Smooth muscle cell (in vitro differentiated cells): ENCODE measurements at regions not wholly inside any gene's neighbourhood (a gene's known extent, or its start where the extent isn't known, plus 50 kb on each side); places are given as distances from the start of the nearest gene placed in this dataset.

Experiments
- DNase-seq: peaks from one replicate; lab custom pipeline; 2025; ENCODE audit not compliant: unreplicated experiment; lab: John Stamatoyannopoulos, UW
- H2AFZ ChIP-seq: fragments of 200-600 bp; sonication (generic); 2 replicates; pipeline ENCODE4 v1.6.0; 2016; ENCODE audit warnings: antibody characterized with exemption, low read depth, mild to moderate bottlenecking
- H3F3A ChIP-seq: fragments of 200-600 bp; sonication (generic); 2 replicates; pipeline ENCODE4 v1.6.0; 2017; ENCODE audit warnings: antibody characterized with exemption, low read depth
- H3K27ac ChIP-seq: fragments of 200-600 bp; sonication (generic); 2 replicates; pipeline ENCODE4 v1.5.1; 2016; ENCODE audit warnings: low read depth, mild to moderate bottlenecking
- H3K27me3 ChIP-seq: fragments of 200-600 bp; sonication (generic); 2 replicates; pipeline ENCODE4 v1.6.1; 2016; ENCODE audit warnings: low read depth, mild to moderate bottlenecking
- H3K36me3 ChIP-seq: fragments of 200-600 bp; sonication (generic); 2 replicates; pipeline ENCODE4 v1.5.1; 2016; ENCODE audit warnings: low read depth
- H3K4me1 ChIP-seq: fragments of 200-600 bp; sonication (generic); 2 replicates; pipeline ENCODE4 v1.5.1; 2016; ENCODE audit warnings: low read depth
- H3K4me2 ChIP-seq: fragments of 200-600 bp; sonication (generic); 2 replicates; pipeline ENCODE4 v1.6.0; 2016; ENCODE audit warnings: mild to moderate bottlenecking
- H3K4me3 ChIP-seq: fragments of 200-600 bp; sonication (generic); 2 replicates; pipeline ENCODE4 v1.5.1; 2016; ENCODE audit warnings: mild to moderate bottlenecking
- H3K79me2 ChIP-seq: fragments of 200-600 bp; sonication (generic); 2 replicates; pipeline ENCODE4 v1.6.0; 2016; ENCODE audit warnings: low read depth, mild to moderate bottlenecking
- H3K9ac ChIP-seq: fragments of 200-600 bp; sonication (generic); 2 replicates; pipeline ENCODE4 v1.6.0; 2016; ENCODE audit warnings: low read depth
- H3K9me3 ChIP-seq: fragments of 200-600 bp; sonication (generic); replicated peaks from 2 replicates; pipeline ENCODE4 v1.5.1; 2016; ENCODE audit warnings: low read depth
- H4K20me1 ChIP-seq: fragments of 200-600 bp; sonication (generic); 2 replicates; pipeline ENCODE4 v1.6.0; 2016; ENCODE audit warnings: low read depth
- CTCF ChIP-seq: fragments of 200-600 bp; sonication (generic); IDR thresholded peaks from 2 replicates; pipeline ENCODE4 v1.5.1; 2017; ENCODE audit warnings: borderline replicate concordance, mild to moderate bottlenecking, antibody characterized with exemption; ENCODE audit not compliant: insufficient read depth, poor library complexity, severe bottlenecking
- WGBS: methylation state at CpG from one replicate; pipeline ENCODE4 v1.1.7; 2016; ENCODE audit warnings: low lambda C conversion rate; 5-methylcytosine and 5-hydroxymethylcytosine counted together

- Histone ChIP-seq H3K36me3 (no peaks in the 10 kb centered on the region), H3K9ac (no peak overlapping the region), H3K9me3 (no peaks in the 10 kb centered on the region), H3K4me2 (no peak overlapping the region), H3K27ac (no peak overlapping the region), H3K4me1 (no peaks in the 10 kb centered on the region), H3K27me3 (no peaks in the 10 kb centered on the region), H3F3A (no peaks in the 10 kb centered on the region), H3K4me3 (no peak overlapping the region), H2AFZ (no peak overlapping the region), H4K20me1 (no peaks in the 10 kb centered on the region), H3K79me2 (no peaks in the 10 kb centered on the region)
- no peak for TF ChIP-seq CTCF
- DNase-seq = no peak
- WGBS = 87% methylated on average over 3 of the region's 3 CpGs
Observed at GRCh38 chr21:28669971-28670653, 322.6 kb downstream of the LTN1 start.

GRCh38 chr21:28669321-28669720, 323.4 kb downstream of the LTN1 start:
- no peaks in the 10 kb centered on the region for H3K79me2 ChIP-seq
- H3K4me1 ChIP-seq = no peaks in the 10 kb centered on the region
- no peak for TF ChIP-seq CTCF
- H4K20me1 ChIP-seq = no peaks in the 10 kb centered on the region
- no peak for DNase-seq
- no peaks in the 10 kb centered on the region for H3K27me3 ChIP-seq
- H3K4me2 ChIP-seq = no peak overlapping the region
- no peak overlapping the region for H3K4me3 ChIP-seq
- H3K36me3 ChIP-seq = no peaks in the 10 kb centered on the region
- H3F3A ChIP-seq = no peaks in the 10 kb centered on the region
- WGBS = 85% methylated on average over 2 of the region's 2 CpGs
- H3K27ac ChIP-seq = no peak overlapping the region
- no peak overlapping the region for H2AFZ ChIP-seq
- H3K9me3 ChIP-seq = no peaks in the 10 kb centered on the region
- no peak overlapping the region for H3K9ac ChIP-seq

GRCh38 chr21:28663754-28664153, 328.9 kb downstream of the LTN1 start:
- H3K27ac ChIP-seq = no peak overlapping the region
- no peak for DNase-seq
- no peaks in the 10 kb centered on the region for H4K20me1 ChIP-seq
- no peak for TF ChIP-seq CTCF
- no peaks in the 10 kb centered on the region for H3K79me2 ChIP-seq
- no peak overlapping the region for H2AFZ ChIP-seq
- H3K9ac ChIP-seq = no peak overlapping the region
- H3K9me3 ChIP-seq = no peaks in the 10 kb centered on the region
- H3K27me3 ChIP-seq = no peaks in the 10 kb centered on the region
- no peaks in the 10 kb centered on the region for H3K36me3 ChIP-seq
- WGBS = 90% methylated on average over 5 of the region's 5 CpGs
- no peaks in the 10 kb centered on the region for H3K4me1 ChIP-seq
- no peak overlapping the region for H3K4me3 ChIP-seq
- H3F3A ChIP-seq = no peaks in the 10 kb centered on the region
- no peak overlapping the region for H3K4me2 ChIP-seq

- Histone ChIP-seq H4K20me1 (no peaks in the 10 kb centered on the region), H3K4me3 (no peak overlapping the region), H3K9me3 (no peaks in the 10 kb centered on the region), H2AFZ (no peak overlapping the region), H3K27me3 (no peaks in the 10 kb centered on the region), H3K4me2 (no peak overlapping the region), H3K9ac (no peak overlapping the region), H3K79me2 (no peaks in the 10 kb centered on the region), H3K27ac (no peak overlapping the region), H3F3A (no peaks in the 10 kb centered on the region), H3K36me3 (no peaks in the 10 kb centered on the region), H3K4me1 (no peaks in the 10 kb centered on the region)
- 94% methylated on average over 4 of the region's 4 CpGs for whole genome bisulfite sequencing
- TF ChIP-seq CTCF = no peak
- no peak for DNase-seq
Observed at GRCh38 chr21:28663111-28663693, 329.5 kb downstream of the LTN1 start.
